B cell (primary cell): ENCODE measurements at regions not wholly inside any gene's neighbourhood (a gene's known extent, or its start where the extent isn't known, plus 50 kb on each side); places are given as distances from the start of the nearest gene placed in this dataset.

Experiments
- ATAC-seq: fragments of 200-7000 bp; cut with Tn5 transposase; one replicate; pipeline ENCODE4 v1.10.0; 2021; ENCODE audit warnings: low read depth, mild to moderate bottlenecking, moderate number of reproducible peaks, moderate library complexity
- CTCF ChIA-PET: fragments of 350-600 bp; sonication (Branson Sonifier 250); formaldehyde crosslinking; loops from one replicate; lab custom pipeline; 2021; ENCODE audit warnings: antibody characterized with exemption, inconsistent platforms; lab: Charles Lee
- POLR2A ChIA-PET: fragments of 350-600 bp; sonication (Branson Sonifier 250); formaldehyde crosslinking; loops from one replicate; lab custom pipeline; 2021; ENCODE audit warnings: antibody characterized with exemption; lab: Charles Lee
- DNase-seq: peaks from one replicate; pipeline ENCODE4 v3.0.0; 2013
- H2AFZ ChIP-seq: 2 replicates; pipeline ENCODE4 v1.6.1; 2012; ENCODE audit warnings: mild to moderate bottlenecking, low read depth, low read length; ENCODE audit not compliant: insufficient read depth, poor library complexity, severe bottlenecking
- H3K27ac ChIP-seq, 2 donors: 1 replicate in 1 of 2; 2 replicates in 1 of 2; pipeline ENCODE4 v1.5.1; 2012 to 2013; ENCODE audit warnings: low read length in 2 of 2, mild to moderate bottlenecking in 2 of 2, moderate library complexity in 1 of 2
- H3K27me3 ChIP-seq, 4 experiments: fragments of 200-600 bp in 1 of 4; sonication (generic) in 1 of 4; replicated peaks in 1 of 4; 1 replicate in 2 of 4; 2 replicates in 2 of 4; pipeline versions ENCODE4 v1.6.1 to v1.7.0; 2013 to 2016; ENCODE audit warnings: low read length in 3 of 4, mild to moderate bottlenecking in 2 of 4, mixed read lengths in 1 of 4, moderate library complexity in 1 of 4; ENCODE audit not compliant: insufficient read depth in 4 of 4, control insufficient read depth in 3 of 4; ENCODE audit errors: control extremely low read depth in 1 of 4
- H3K36me3 ChIP-seq, 2 experiments: replicated peaks in 1 of 2; 1 replicate in 1 of 2; 2 replicates in 1 of 2; pipeline versions ENCODE4 v1.6.1 to v1.7.1; 2013; ENCODE audit warnings: low read length in 1 of 2; ENCODE audit not compliant: insufficient read depth in 2 of 2, control insufficient read depth in 1 of 2; ENCODE audit errors: control extremely low read depth in 1 of 2, extremely low read depth in 1 of 2
- H3K4me1 ChIP-seq, 2 donors: fragments of 200-600 bp in 1 of 2; sonication (generic) in 1 of 2; 1 replicate in 1 of 2; 2 replicates in 1 of 2; pipeline versions ENCODE4 v1.5.1 to v1.6.1; 2013 to 2017; ENCODE audit warnings: low read length in 2 of 2; ENCODE audit not compliant: control insufficient read depth in 2 of 2, insufficient read depth in 2 of 2
- H3K4me2 ChIP-seq: replicated peaks from 2 replicates; pipeline ENCODE3; 2012; ENCODE audit warnings: mild to moderate bottlenecking, low read depth, low read length; ENCODE audit not compliant: poor library complexity, severe bottlenecking
- H3K4me3 ChIP-seq, 5 experiments: fragments of 200-600 bp in 1 of 5; sonication (generic) in 1 of 5; 1 replicate in 3 of 5; 2 replicates in 2 of 5; pipeline versions ENCODE4 v1.5.1 to v1.7.0; 2011 to 2016; ENCODE audit warnings: low read length in 4 of 5, mild to moderate bottlenecking in 4 of 5, low read depth in 2 of 5, control low read depth in 1 of 5, moderate library complexity in 1 of 5; ENCODE audit not compliant: insufficient read depth in 1 of 5; ENCODE audit errors: control extremely low read depth in 1 of 5, extremely low read depth in 1 of 5
- H3K79me2 ChIP-seq: fragments of 200-600 bp; sonication (generic); one replicate; pipeline ENCODE4 v1.6.0; 2016; ENCODE audit warnings: low read length; ENCODE audit not compliant: control insufficient read depth, insufficient read depth
- H3K9ac ChIP-seq: fragments of 200-600 bp; sonication (generic); 2 replicates; pipeline ENCODE4 v1.6.1; 2017; ENCODE audit warnings: mild to moderate bottlenecking, low read length, moderate library complexity
- H3K9me3 ChIP-seq, 3 donors: one replicate each; pipeline versions ENCODE4 v1.6.1 to v1.7.1; 2013; ENCODE audit warnings: low read length in 2 of 3; ENCODE audit not compliant: control insufficient read depth in 2 of 3, insufficient read depth in 1 of 3; ENCODE audit errors: control extremely low read depth in 1 of 3
- H4K20me1 ChIP-seq: 2 replicates; pipeline ENCODE4 v1.6.0; 2012; ENCODE audit warnings: mild to moderate bottlenecking, low read length; ENCODE audit not compliant: insufficient read depth, control insufficient read depth, poor library complexity, severe bottlenecking
- H3K27ac Mint-ChIP-seq: one replicate; pipeline ENCODE4 v1.8.0; 2021; ENCODE audit warnings: mixed read lengths
- H3K27me3 Mint-ChIP-seq: one replicate; pipeline ENCODE4 v1.8.0; 2021; ENCODE audit warnings: mixed read lengths
- H3K4me1 Mint-ChIP-seq: one replicate; pipeline ENCODE4 v1.8.0; 2021; ENCODE audit warnings: mixed read lengths
- H3K4me3 Mint-ChIP-seq: one replicate; pipeline ENCODE4 v1.8.0; 2021; ENCODE audit warnings: mixed read lengths
- H3K9me3 Mint-ChIP-seq: one replicate; pipeline ENCODE4 v1.8.0; 2022; ENCODE audit warnings: mixed read lengths; ENCODE audit not compliant: insufficient read depth
- CTCF ChIP-seq: fragments of 200-600 bp; IDR thresholded peaks from one replicate; pipeline ENCODE4 v1.8.0; 2022; ENCODE audit warnings: antibody characterized with exemption, mild to moderate bottlenecking
- EZH2 ChIP-seq: IDR thresholded peaks from 2 replicates; pipeline ENCODE4 v1.6.1; 2012; ENCODE audit warnings: borderline replicate concordance, low read depth, mild to moderate bottlenecking, moderate library complexity, low read length; ENCODE audit not compliant: insufficient read depth, poor library complexity, severe bottlenecking
- WGBS: methylation state at CpG from one replicate; pipeline ENCODE4 v1.1.5; 2013; ENCODE audit warnings: missing lambda C conversion rate; ENCODE audit not compliant: insufficient coverage; 5-methylcytosine and 5-hydroxymethylcytosine counted together
- intact Hi-C: fragments of 100-400 bp; cut with micrococcal nuclease; formaldehyde crosslinking; loops from one replicate; pipeline ENCODE4 v1.10.0; 2022

- H3K4me3 Mint-ChIP-seq: no peak overlapping the region
- Histone ChIP-seq H3K27me3 (no peaks in the 10 kb centered on the region), H2AFZ (no peak overlapping the region), H3K9me3 (no peaks in the 10 kb centered on the region), H3K4me1 (no peaks in the 10 kb centered on the region), H3K9ac (no peak overlapping the region), H3K79me2 (no peaks in the 10 kb centered on the region), H3K27ac (no peak overlapping the region), H4K20me1 (no peaks in the 10 kb centered on the region), H3K4me2 (no peak overlapping the region), H3K36me3 (no peaks in the 10 kb centered on the region), H3K4me3 (no peak overlapping the region)
- WGBS: no CpG with 5 or more reads among the region's 5 CpGs
- no peaks in the 10 kb centered on the region for H3K4me1 Mint-ChIP-seq
- peaks cover 4% of the 10 kb centered on the region for H3K9me3 Mint-ChIP-seq
- TF ChIP-seq EZH2: no peak
- TF ChIP-seq CTCF: no peak
- POLR2A ChIA-PET: no interaction called here
- no peak for DNase-seq
- peaks cover 34% of the 10 kb centered on the region for H3K27me3 Mint-ChIP-seq
- ATAC-seq: no peak
- intact Hi-C loops: no loop called here
- H3K27ac Mint-ChIP-seq: no peak overlapping the region
- CTCF ChIA-PET: no interaction called here
These were observed 78.0 kb downstream of the ACKR3 start for GRCh38 chr2:236647621-236648020.

- no peaks in the 10 kb centered on the region for H4K20me1 ChIP-seq
- no peak overlapping the region for H3K4me3 ChIP-seq
- no peak overlapping the region for H3K9ac ChIP-seq
- ATAC-seq: no peak
- H3K27ac ChIP-seq: no peak overlapping the region
- ChIA-PET POLR2A (no interaction called here), CTCF (no interaction called here)
- no peak for TF ChIP-seq EZH2
- H3K4me1 ChIP-seq: no peaks in the 10 kb centered on the region
- no peak overlapping the region for H3K4me2 ChIP-seq
- H2AFZ ChIP-seq: no peak overlapping the region
- peaks cover 4% of the 10 kb centered on the region for H3K9me3 Mint-ChIP-seq
- no peak for DNase-seq
- peaks cover 39% of the 10 kb centered on the region for H3K27me3 Mint-ChIP-seq
- no peaks in the 10 kb centered on the region for H3K4me1 Mint-ChIP-seq
- H3K9me3 ChIP-seq: no peaks in the 10 kb centered on the region
- H3K4me3 Mint-ChIP-seq: no peak overlapping the region
- H3K27me3 ChIP-seq: peaks cover 0 to 4% (median 0%) of the 10 kb centered on the region in 4 experiments
- H3K36me3 ChIP-seq: no peaks in the 10 kb centered on the region
- H3K27ac Mint-ChIP-seq: no peak overlapping the region
- intact Hi-C loops: no loop called here
- WGBS: 78% methylated on average over 1 of the region's 1 CpG
- H3K79me2 ChIP-seq: no peaks in the 10 kb centered on the region
These were observed 84.2 kb downstream of the ACKR3 start for GRCh38 chr2:236653863-236654262.
